ENCODE measurements at regions not wholly inside any gene's neighbourhood (a gene's known extent, or its start where the extent isn't known, plus 50 kb on each side); places are given as distances from the start of the nearest gene placed in this dataset.
"Not testable (repeated sequence)": the region's sequence is repeated elsewhere in the genome, so short reads cannot be mapped to it uniquely, and the experiment has no call there.

DNA sequence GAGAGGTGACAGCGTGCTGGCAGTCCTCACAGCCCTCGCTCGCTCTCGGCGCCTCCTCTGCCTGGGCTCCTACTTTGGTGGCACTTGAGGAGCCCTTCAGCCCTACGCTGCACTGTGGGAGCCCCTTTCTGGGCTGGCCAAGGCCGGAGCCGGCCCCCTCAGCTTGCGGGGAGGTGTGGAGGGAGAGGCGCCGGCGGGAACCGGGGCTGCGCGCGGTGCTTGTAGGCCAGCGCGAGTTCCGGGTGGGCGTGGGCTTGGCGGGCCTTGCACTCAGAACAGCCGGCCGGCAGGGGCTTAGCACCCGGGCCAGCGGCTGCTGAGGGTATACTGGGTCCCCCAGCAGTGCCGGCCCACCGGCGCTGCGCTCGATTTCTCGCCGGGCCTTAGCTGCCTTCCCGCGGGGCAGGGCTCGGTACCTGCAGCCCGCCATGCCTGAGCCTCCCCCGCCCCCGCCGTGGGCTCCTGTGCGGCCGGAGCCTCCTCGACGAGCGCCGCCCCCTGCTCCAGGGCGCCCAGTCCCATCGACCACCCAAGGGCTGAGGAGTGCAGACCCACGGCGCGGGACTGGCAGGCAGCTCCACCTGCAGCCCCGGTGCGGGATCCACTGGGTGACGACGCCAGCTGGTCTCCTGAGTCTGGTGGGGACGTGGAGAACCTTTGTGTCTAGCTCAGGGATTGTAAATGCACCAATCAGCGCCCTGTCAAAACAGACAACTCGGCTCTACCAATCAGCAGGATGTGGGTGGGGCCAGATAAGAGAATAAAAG lies 661.0 kb downstream of the ETNK1 start:
- DNase-seq, result not testable (repeated sequence)

DNA sequence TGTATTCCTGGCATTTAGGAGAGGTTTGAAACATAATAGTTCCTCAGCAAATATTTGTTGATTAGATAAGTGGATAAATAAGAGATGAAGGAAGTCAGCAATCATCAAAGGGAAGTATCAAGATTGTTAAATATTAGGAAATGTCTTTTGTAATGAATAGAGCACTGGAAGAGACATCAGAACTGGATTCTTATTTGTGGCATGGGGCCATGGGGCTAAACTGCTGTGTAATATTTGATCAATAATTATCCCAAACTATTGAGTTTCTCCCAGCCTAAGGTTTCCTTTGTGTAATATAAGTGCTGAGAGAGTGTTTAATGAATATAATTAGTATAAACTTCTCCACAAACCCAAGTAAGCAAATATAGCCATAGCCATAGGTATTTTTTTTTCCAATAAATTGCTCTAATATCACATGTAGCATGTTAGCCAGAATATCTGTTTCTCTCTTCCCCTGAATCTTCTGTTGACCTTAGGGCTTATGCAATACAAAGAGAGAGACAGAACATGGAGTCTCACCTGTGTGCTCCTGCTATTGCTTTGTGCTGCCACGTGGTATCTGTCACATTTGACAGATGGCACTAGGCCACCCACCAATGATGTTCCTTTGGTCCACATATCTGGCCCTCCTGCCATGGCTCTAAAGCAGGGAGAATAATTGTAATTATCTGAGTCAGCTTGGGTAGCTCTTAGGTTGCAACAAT lies 658.7 kb downstream of the SOX5 start:
- DNase-seq, result no peak

DNA sequence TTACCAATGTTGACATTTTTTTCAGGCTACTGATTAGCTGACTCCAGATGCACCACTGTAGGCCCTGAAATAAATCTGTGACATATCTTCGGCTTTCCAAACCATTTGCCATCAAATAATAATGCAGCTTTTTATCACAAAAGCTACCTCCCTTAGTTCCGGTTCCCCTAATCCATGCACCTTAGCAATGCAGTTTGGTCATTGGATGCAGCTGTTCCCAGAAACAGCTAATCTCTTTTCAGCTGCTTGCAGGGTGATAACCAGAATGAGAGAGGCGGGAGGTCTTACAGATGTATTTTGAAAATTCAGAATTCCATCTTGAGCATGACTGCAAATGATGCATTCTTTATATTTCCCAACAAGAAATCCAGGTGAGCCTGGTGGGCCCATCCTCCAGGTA lies 646.2 kb downstream of the SOX5 start:
- DNase-seq, result no peak

DNA sequence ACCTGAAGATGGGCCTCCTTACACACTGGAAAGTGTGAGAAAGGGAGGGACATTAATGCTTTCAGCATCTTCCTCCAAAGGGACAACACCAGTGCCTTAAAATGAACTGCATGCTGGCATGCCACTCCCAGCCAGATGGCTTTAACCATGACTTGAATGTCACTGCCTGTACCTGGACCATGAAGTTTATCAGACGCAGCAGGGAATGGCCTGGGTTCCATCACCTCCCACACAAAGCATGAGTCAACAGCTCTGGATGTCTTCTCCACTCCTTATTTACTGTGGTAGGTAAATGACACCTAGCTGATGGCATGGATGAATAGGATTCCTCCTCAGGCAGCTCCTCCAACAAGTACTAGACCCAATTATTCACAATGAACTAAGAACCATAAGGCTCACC lies 645.6 kb downstream of the SOX5 start:
- DNase-seq, result no peak

DNA sequence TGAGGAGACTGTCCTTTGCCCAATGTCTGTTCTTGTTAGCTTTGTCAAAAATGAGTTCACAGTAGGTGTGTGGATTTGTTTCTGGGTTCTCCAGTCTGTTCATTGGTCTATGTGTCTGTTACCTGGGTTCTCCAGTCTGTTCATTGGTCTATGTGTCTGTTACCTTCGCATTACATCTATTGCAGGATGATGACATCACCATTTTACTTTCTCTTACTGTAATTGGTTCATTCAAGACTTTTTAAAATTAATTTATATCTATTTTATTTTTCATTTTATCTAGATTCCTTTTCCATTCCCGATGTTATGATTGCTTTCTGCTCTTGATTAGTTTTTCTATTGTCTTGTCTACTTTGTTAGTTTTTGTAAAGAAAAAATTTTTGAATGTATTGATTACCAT lies 615.5 kb downstream of the SOX5 start:
- DNase-seq, result no peak

DNA sequence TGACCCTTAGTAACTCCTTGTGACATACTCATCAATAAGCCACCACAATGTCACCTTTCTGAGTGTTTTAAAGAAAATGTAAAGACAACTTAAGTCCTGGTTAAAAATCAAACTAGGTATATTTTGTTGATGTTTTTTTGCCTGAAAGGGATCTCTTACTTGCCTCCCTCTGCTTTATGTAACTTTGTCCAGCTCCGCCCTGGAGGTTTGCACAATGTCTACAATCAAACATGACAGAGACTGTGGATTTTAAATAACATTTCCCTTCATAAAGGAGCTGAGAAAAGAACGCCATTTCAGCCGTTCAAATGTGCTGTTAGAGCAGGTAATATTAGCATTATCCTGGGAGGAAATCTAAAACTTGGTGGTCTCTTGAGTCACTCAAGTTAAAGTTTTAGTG lies 613.9 kb downstream of the SOX5 start:
- DNase-seq, result no peak

DNA sequence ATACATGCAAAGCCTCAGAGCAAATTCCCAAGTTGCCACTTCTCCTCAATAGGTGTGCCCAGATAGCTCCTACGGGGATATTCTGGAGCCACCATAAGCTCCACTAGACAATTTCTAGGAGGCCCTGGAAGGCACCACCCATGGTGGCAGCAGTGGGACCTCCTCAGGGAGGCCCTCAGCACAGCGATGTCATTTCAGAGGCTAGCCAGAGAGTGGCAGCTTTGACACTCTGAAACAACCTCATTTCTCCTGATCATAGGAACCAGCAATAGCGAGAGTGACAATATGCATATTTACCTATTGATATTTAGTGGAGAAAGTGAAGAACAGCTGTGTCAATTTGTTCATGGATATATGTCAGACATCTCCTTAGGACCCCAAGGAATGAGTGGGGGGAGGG lies 612.3 kb downstream of the SOX5 start:
- DNase-seq, result no peak

DNA sequence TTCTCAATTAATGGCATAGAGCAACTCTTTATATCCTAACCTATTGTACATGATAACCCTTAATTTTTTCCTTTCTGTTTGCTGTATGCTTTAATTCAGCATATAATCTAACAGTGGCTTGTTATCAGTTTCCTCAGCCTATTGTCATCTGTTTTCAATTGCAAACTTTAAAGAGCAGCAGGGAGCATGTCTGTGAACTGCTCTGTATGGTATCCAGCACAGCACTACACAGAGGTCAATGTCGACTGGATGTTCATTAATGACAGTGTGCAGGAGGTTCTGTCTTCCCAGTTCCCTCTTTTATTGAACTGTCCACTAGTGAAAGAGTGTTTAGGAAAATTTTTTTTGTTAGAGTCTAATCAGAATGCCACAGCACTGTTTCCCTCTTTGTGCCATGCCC lies 609.1 kb downstream of the SOX5 start:
- DNase-seq, result no peak

DNA sequence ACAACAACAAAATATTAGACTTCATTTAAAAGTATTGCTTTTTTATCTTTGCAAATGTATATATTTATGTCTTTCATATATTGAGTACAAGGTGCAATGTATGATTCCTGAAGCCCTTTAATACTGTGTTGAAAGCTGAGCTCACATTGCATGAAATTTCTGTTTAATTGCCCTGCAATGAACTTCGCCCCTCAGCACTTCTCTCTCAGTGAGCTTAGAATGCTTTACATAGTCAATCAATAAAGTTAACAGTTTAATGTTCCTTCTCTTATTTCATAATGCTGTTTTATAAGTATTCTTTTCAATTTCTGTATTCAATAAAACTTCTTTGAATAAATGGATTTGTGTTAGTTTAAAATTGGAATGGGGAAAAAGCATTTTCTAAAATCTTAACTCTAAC lies 607.1 kb downstream of the SOX5 start:
- DNase-seq, result no peak

DNA sequence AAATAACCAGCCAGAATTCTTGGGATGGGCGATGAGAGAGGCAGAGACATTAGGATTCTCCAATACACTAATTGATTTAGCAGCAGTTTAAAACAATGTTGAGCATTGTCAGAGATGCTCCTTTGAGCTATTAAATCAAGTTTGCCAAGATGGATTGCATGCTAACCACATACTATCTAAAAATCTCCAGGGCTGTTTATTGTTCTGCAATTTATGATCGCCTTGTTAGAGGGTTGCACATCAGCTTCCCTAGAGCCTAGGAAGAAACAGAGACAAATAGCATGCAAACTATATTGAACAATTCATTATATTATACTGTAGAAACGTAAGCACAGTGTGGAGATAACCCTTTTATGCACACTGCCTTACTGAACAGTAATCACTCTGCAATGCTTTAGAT lies 599.9 kb downstream of the SOX5 start:
- no peak for DNase-seq

DNA sequence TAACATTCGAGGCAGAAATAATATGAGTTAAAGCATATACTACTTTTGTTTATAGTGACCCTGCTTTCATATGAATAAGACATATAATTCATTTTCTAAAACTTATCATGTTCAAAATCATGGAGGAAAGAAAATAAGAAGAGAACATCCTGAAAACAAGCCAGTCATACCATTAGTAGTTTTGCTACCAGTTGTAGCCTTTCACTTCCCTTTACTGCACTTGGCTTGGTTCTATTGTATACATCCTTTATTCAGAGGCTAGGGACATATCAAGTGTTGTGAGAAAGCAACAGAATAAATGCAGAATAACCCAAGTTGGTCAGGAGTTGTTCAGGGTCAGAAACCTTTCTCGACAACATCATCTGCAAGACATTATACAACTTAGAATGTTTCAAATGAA lies 598.7 kb downstream of the SOX5 start:
- DNase-seq, result no peak

DNA sequence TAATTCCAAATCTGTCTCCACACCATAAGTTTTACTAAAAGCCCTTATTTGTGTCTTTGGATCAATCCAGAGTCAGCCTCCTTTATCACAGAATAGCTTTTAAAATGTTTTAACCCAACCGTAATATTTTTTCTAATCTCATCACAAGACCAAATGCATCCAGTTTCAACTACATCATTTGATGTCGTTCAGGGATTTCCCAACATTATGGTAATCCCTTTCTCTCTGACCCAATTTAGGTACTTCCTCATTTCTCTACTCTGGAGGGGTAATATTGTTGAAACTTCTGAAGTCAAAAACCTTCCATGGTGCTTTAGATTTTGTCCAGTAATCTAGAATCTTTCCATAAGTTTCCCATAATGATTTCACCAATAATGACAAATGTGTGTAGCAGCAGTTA lies 596.8 kb downstream of the SOX5 start:
- no peak for DNase-seq

DNA sequence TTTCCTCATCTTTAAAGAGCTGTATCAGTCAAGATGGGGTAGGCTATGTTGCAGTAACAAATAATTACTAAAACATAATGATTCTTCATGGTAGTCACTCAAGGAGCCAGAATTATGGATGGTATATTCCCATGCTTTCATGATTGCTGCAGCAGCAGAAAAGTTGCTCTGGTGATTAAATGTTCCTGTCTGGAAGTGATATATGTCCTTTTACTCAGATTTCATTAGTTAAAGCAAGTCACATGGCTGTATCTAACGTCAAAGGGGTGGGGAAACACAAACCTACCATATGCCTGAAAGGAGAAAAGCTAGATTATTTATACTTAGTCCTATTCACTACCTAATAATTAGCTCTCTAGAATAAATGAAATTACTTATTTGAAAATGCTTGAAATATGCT lies 594.7 kb downstream of the SOX5 start:
- no peak for DNase-seq

DNA sequence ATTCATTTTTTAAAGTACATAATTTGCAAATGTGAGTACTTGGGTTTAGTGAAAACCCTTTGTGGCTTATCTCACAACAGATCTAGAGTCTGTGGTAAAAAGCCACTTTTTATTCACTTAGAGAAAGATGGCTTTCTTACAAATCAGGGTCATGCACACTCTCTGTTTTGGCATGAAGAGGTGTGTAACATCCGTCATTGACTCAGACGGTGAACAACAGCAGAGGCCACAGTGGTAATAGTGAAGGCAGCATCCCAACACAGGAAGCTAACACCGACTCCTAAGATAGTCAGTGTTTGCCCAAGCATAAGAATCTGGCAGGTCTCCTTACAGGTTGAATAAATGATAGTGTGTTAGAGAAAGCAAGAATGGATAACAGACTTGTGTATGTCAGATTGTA lies 593.0 kb downstream of the SOX5 start:
- DNase-seq, result no peak

DNA sequence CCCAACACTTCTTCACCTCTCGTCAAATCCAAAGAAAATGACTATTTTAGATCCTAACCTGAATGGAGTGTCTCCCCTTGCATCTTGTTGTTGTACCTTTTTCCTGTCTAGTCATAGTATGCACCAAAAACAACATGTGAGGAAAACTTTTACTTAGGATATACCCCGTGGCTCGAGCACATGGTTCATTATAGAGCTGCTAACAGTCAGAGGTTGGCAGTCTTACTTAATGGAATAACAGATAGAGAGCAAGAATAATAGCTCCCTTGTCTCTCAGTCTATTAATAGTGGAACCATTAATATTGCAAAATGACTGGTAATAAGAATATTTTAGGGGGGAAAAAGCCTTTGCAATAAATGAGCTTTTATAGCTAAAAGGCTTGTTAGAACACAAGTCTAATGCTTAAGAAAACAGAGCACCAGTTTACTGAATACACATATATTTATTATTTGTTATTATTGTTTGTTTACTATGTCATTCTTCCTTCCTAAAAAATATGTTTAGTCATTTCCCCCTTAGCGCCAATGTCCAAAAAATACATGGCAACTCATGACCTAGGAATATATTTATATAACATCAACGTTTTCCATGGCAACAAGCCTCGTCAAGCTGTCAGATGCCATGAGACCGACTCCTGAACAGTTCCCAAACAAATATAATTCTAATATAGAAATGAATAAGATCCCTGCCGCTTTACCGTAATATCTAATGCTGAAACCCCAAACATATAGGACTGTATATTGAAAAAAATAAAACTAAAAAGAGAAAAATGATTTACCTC lies 592.4 kb downstream of the SOX5 start:
- DNase-seq, result no peak

DNA sequence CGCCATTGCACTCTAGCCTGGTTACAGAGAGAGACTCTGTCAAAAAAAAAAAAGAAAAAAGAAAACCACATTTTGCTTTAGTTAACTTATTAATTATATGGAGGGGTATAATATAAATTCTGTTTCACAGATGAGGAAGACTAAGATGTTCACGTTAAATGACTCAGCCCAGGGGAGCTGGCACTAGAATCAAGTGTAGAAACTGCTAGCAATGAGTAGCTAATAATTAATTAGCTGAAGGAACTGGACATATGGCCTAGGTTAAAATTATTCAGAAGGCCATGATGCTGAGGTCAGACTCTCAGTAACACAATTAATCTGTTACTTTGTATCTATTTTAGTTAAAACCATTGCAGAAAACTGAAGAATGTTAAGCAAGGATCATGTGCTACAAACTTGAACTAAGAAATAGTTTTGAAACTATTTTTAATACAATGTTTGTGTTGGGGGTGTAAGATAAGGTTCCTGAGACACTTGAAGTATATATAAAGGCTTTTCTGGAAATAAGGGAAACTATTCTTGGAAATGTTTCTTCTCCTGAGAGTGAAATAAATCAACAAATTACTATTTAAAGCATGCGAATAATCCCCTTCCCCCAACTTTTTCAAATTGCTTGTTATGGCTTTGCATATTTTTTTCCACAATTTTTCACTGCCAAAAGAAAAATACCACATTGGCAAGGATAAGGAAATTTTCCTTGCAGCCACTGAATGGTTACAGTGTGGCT lies 589.3 kb downstream of the SOX5 start:
- no peak for DNase-seq

DNA sequence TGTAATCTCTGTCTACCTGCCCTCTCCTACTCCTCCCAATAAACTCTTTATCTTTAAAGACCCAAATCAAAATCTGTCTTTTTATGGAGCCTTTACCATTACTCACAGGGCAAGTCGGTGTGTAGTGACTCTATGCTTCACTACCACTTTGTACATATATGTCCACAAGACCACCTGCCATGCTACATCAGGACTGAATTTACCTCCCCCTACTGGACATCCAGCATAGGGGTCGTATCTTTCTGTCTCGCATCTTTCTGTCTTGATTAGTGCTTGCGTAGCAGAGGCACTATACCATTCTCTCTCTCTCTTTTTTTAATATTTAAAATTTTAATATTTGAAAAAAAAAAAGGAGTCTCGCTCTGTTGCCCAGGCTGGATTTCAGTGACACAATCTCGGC lies 587.5 kb downstream of the SOX5 start:
- DNase-seq, result no peak

DNA sequence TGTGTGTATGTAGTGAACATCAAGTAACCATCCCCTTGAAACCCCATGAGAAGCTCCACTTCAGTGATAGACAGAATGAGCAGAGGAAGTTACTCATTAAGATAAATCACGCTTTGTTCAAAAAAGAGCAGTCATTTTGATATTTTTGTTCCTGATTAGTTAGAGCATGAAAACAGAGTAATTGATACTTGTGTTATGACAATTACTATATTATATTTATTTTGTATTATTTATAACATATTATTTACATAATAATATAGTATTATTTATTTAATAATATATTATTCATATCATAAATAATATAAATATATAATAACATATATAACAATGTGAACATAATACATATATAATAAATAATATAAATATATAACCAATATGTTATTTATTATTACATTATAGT lies 580.9 kb downstream of the SOX5 start:
- no peak for DNase-seq

DNA sequence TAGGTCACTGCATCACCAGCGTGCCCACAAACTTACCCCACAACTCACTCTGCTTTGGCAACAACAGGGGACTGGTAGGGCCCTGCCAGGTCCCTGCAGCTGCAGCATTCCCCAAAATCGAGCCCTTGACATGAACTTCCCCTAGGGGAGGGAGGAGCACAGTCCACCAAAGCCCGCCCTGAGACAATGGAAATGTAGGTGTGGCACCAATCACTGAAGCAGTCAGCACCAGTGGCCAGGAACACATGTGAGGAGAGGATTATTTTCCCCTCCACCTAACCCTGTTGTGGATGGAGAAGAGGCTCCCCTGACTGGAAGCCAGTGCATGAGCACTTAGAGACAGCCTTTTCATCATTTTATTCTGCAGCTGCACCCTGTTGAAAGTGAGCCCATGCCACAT lies 573.8 kb downstream of the SOX5 start:
- no peak for DNase-seq

DNA sequence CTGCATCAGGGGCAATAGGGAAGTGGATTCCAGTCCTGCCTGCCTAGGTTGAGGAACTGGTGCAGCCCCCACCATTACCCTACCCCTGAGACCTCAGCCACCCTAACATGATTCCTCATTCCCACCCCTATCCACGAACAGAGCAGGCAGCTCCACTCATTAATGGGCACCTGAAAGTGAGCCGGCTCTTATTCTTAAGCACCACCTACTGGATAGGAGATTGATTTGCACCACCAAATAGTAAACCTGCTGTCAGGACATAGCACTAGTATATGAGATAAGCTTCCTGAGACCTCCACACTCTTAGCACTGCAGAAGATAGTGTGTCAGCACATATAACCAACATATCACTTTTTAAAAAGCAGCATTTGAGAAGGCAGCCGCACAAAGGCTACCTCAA lies 573.2 kb downstream of the SOX5 start:
- DNase-seq, result no peak

DNA sequence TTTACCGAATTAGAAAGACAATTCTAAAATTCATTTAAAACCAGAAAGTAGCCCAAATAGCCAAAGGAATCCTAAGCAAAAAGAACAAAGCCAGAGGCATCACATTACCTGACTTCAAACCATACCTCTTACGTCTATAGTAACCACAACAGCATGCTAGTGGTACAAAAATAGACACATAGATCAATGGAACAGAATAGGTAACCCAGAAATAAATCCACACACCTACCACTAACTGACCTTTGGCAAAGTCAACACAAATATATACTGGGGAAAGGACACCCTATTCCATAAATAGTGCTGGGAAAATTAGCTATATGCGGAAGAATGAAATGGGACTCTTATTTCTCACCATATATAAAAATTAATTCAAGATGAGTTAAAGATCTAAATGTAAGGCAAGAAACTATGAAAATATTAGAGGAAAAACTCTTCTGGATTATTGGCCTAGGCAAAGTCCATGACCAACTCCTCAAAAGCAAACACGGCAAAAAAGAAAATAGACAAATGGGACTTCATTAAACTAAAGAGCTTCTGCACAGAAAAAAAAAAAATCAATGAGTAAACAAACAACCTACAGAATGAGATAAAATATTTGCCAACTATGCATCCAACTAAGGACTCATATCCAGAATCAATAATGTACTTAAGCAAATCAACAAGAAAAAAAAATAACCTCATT lies 568.9 kb downstream of the SOX5 start:
- no peak for DNase-seq

DNA sequence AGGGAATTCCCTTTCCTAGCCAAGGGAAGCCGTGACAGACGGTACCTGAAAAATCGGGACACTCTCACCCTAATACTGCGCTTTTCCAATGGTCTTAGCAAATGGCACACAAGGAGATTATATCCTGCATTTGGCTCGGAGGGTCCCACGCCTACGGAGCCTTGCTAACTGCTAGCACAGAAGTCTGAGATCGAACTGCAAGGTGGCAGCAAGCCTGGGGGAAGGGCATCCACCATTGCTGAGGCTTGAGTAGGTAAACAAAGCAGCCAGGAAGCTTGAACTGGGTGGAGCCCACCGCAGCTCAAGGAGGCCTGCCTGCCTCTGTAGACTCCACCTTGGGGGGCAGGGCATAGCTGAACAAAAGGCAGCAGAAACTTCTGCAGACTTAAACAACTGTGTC lies 560.6 kb downstream of the SOX5 start:
- not testable (repeated sequence) for DNase-seq

DNA sequence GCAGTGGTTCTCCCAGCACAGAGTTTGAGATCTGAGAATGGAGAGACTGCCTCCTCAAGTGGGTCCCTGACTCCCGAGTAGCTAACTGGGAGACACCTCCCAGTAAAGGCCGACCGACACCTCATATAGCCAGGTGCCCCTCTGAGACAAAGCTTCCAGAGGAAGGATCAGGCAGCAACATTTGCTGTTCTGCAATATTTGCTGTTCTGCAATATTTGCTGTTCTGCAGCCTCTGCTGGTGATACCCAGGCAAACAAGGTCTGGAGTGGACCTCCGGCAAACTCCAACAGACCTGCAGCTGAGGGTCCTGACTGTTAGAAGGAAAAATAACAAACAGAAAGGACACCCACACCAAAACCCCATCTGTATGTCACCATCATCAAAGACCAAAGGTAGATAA lies 560.2 kb downstream of the SOX5 start:
- not testable (repeated sequence) for DNase-seq

All from NCI-H1048 (cell line).